ENCODE measurements at regions not wholly inside any gene's neighbourhood (a gene's known extent, or its start where the extent isn't known, plus 50 kb on each side); places are given as distances from the start of the nearest gene placed in this dataset.

- TF ChIP-seq RAD21 (IDR thresholded peaks at IDR 0.05; ENCODE audit: low read length), result no peak
- no peak for TF ChIP-seq CTCF (conservative IDR thresholded peaks at IDR 0.05; ENCODE audit: low read depth, low read length)
- no peak for TF ChIP-seq USF2 (IDR thresholded peaks at IDR 0.05; ENCODE audit: low read depth, low read length)
- TF ChIP-seq CEBPB (IDR thresholded peaks at IDR 0.05; ENCODE audit: low read depth, low read length), result no peak
- no peak for TF ChIP-seq MAZ (IDR thresholded peaks at IDR 0.05; ENCODE audit: borderline replicate concordance, low read depth, low read length)
- no peak for TF ChIP-seq MAFK (IDR thresholded peaks at IDR 0.05; ENCODE audit: low read depth, low read length)
- no peak for TF ChIP-seq POLR2A (IDR thresholded peaks at IDR 0.05; ENCODE audit: low read depth, low read length)
- no peak for TF ChIP-seq ELK1 (IDR thresholded peaks at IDR 0.05; ENCODE audit: borderline replicate concordance, low read depth, low read length)
- no peak for TF ChIP-seq RFX5 (IDR thresholded peaks at IDR 0.05; ENCODE audit: low read depth, low read length)
- no peak for TF ChIP-seq MXI1 (IDR thresholded peaks at IDR 0.05; ENCODE audit: borderline replicate concordance, low read depth, low read length)
- TF ChIP-seq SMC3 (IDR thresholded peaks at IDR 0.05; ENCODE audit: low read depth, low read length), result no peak
- TF ChIP-seq CHD1 (IDR thresholded peaks at IDR 0.05; ENCODE audit: low read depth, low read length), result no peak
- no peak for TF ChIP-seq RCOR1 (IDR thresholded peaks at IDR 0.05; ENCODE audit: insufficient replicate concordance, low read length)
- TF ChIP-seq BHLHE40 (IDR thresholded peaks at IDR 0.05; ENCODE audit: low read depth, low read length), result no peak
Observed at GRCh38 chr22:49510718-49511117, 317.0 kb downstream of the BRD1 start.

Measured in IMR-90 (cell line).